Sigmoid colon (tissue), 4 donors: ENCODE measurements at regions not wholly inside any gene's neighbourhood (a gene's known extent, or its start where the extent isn't known, plus 50 kb on each side); places are given as distances from the start of the nearest gene placed in this dataset.

ENCODE experiments used
- EP300 ChIP-seq, 4 donors: sonication (generic); formaldehyde crosslinking; IDR thresholded peaks; one replicate each; pipeline ENCODE4 v1.6.1; 2017; ENCODE audit warnings: antibody characterized with exemption in 4 of 4
- POLR2A ChIP-seq, 2 donors: fragments of 450-650 bp; IDR thresholded peaks; one replicate each; pipeline ENCODE4 v1.6.1; 2016; ENCODE audit warnings: antibody characterized with exemption in 2 of 2, mild to moderate bottlenecking in 2 of 2, moderate library complexity in 2 of 2
- POLR2AphosphoS5 ChIP-seq, 4 donors: sonication (generic); formaldehyde crosslinking; IDR thresholded peaks; one replicate each; pipeline ENCODE4 v1.6.1; 2017; ENCODE audit warnings: antibody characterized with exemption in 4 of 4
- TF ChIP-seq, protein P1 (sequence below), 4 experiments: fragments of 450-650 bp in 3 of 4; fragments of 200-600 bp in 1 of 4; IDR thresholded peaks; one replicate each; pipeline ENCODE4 v1.5.1; 2016 to 2019; ENCODE audit warnings: antibody characterized with exemption in 4 of 4, mild to moderate bottlenecking in 3 of 4, moderate library complexity in 2 of 4

DNA sequence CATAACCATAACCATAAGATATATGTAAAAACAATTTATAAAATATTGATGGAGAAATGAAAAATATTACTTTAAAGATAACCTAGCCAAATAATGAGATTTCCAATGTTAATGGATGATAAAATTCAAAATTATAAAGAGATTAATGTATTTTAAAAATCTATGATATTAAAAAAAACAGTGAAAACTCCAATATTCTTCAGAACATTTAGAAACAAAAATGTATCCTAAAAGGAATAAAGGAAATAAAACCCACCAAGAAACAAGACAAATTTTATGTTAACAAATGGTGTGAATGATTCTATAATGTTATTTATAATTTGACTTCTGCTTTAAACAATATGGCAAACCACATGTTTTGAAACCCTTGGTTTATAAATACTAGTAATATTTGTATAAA is 1587.8 kb downstream of the PCDH9 start:
- TF ChIP-seq, protein P1, sequence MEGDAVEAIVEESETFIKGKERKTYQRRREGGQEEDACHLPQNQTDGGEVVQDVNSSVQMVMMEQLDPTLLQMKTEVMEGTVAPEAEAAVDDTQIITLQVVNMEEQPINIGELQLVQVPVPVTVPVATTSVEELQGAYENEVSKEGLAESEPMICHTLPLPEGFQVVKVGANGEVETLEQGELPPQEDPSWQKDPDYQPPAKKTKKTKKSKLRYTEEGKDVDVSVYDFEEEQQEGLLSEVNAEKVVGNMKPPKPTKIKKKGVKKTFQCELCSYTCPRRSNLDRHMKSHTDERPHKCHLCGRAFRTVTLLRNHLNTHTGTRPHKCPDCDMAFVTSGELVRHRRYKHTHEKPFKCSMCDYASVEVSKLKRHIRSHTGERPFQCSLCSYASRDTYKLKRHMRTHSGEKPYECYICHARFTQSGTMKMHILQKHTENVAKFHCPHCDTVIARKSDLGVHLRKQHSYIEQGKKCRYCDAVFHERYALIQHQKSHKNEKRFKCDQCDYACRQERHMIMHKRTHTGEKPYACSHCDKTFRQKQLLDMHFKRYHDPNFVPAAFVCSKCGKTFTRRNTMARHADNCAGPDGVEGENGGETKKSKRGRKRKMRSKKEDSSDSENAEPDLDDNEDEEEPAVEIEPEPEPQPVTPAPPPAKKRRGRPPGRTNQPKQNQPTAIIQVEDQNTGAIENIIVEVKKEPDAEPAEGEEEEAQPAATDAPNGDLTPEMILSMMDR (IDR thresholded peaks at IDR 0.05) = no peak
- TF ChIP-seq POLR2A (IDR thresholded peaks at IDR 0.05) (no peak), EP300 (IDR thresholded peaks at IDR 0.05) (no peak), POLR2AphosphoS5 (IDR thresholded peaks at IDR 0.05) (no peak)
